ENCODE measurements at regions not wholly inside any gene's neighbourhood (a gene's known extent, or its start where the extent isn't known, plus 50 kb on each side); places are given as distances from the start of the nearest gene placed in this dataset.
"Not testable (repeated sequence)": the region's sequence is repeated elsewhere in the genome, so short reads cannot be mapped to it uniquely, and the experiment has no call there.

DNA sequence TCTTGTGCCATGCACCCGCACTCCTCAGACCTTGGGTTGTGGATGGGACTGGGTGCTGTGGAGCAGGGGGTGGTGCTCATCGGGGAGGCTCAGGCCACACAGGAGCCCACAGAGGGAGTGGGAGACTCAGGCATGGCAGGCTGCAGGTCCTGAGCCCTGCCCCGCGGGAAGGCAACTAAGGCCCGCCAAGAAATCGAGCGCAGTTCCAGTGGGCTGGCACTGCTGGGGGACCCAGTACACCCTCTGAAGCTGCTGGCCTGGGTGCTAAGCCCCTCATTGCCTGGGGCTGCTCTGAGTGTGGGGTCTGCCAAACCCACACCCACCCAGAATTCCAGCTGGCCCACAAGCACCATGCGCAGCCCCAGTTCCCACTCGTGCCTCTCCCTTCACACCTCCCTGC, 450.5 kb upstream of the FGF16 start:
- H3K27ac ChIP-seq: no peak overlapping the region
- TF ChIP-seq, protein P1, sequence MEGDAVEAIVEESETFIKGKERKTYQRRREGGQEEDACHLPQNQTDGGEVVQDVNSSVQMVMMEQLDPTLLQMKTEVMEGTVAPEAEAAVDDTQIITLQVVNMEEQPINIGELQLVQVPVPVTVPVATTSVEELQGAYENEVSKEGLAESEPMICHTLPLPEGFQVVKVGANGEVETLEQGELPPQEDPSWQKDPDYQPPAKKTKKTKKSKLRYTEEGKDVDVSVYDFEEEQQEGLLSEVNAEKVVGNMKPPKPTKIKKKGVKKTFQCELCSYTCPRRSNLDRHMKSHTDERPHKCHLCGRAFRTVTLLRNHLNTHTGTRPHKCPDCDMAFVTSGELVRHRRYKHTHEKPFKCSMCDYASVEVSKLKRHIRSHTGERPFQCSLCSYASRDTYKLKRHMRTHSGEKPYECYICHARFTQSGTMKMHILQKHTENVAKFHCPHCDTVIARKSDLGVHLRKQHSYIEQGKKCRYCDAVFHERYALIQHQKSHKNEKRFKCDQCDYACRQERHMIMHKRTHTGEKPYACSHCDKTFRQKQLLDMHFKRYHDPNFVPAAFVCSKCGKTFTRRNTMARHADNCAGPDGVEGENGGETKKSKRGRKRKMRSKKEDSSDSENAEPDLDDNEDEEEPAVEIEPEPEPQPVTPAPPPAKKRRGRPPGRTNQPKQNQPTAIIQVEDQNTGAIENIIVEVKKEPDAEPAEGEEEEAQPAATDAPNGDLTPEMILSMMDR (IDR thresholded peaks at IDR 0.05): no peak
- no peak for TF ChIP-seq ZFX (IDR thresholded peaks at IDR 0.05; ENCODE audit: borderline replicate concordance)

GRCh38 chrX:77003530-77003929, 443.7 kb upstream of the FGF16 start:
- no peak overlapping the region for H3K27ac ChIP-seq
- TF ChIP-seq, protein P1 (IDR thresholded peaks at IDR 0.05): no peak
- TF ChIP-seq ZFX (IDR thresholded peaks at IDR 0.05; ENCODE audit: borderline replicate concordance): no peak

- no peak overlapping the region for H3K27ac ChIP-seq
- TF ChIP-seq, protein P1 (IDR thresholded peaks at IDR 0.05): no peak
- no peak for TF ChIP-seq ZFX (IDR thresholded peaks at IDR 0.05; ENCODE audit: borderline replicate concordance)
Measured at GRCh38 chrX:77003956-77004355, 443.2 kb upstream of the FGF16 start.

- no peak overlapping the region for H3K27ac ChIP-seq
- TF ChIP-seq ZFX (IDR thresholded peaks at IDR 0.05; ENCODE audit: borderline replicate concordance): no peak
- TF ChIP-seq, protein P1 (IDR thresholded peaks at IDR 0.05): no peak
Measured at GRCh38 chrX:77009691-77010090, 437.5 kb upstream of the FGF16 start.

DNA sequence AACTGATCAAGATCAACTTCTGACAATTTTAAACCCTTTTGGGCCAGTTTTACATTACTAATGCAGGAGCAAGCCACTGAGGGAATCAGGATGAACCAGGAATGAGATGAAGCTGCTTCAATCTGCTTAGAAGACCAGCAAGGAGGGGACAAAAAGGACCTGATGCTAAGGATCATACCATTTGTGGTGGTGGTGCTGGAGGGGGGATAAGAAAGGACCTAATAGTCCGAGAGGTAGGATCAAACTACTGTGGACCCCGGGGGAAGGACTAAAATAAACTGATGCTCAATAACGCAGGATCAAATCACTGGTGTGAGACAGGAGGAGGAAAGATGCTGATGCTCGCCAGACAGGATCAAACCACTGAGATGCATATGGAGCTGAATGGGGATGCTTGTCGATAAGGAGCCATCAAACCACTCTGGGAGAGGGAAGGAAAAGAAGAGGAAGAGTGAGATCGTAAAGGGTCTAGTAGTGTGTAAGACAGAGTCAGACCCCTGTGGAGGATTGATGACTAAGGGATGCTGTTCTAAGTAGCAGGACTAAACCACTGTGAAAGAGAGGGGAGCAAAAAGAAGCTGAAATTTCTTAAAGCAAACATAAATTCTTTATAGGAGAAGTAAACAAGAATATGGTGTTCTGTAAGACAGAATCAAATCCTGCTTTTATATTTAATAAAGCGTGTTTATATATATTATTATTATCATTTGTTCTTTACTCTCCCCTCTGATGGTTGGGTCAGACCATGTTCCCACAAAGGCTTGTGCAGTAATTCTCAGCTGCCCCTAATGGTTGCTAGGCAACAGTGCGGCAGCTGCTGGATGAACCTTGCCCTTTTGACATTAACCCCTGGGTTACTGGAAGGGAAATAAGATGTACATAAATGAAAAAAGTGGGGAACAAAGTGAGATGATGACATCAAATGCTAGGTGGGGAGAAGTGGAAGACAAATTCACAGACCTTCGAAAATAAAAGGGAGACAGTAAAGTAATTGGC, 432.5 kb upstream of the FGF16 start:
- H3K27ac ChIP-seq: no peak overlapping the region
- TF ChIP-seq, protein P1 (IDR thresholded peaks at IDR 0.05): no peak
- TF ChIP-seq ZFX (IDR thresholded peaks at IDR 0.05; ENCODE audit: borderline replicate concordance): no peak

- no peak overlapping the region for H3K27ac ChIP-seq
- TF ChIP-seq, protein P1 (IDR thresholded peaks at IDR 0.05): no peak
- no peak for TF ChIP-seq ZFX (IDR thresholded peaks at IDR 0.05; ENCODE audit: borderline replicate concordance)
Measured at GRCh38 chrX:77017093-77017492, 430.1 kb upstream of the FGF16 start.

GRCh38 chrX:77046180-77046810, 400.9 kb upstream of the FGF16 start:
- H3K27ac ChIP-seq: not testable (repeated sequence)

Data from 22Rv1 (cell line).